Prostate gland (tissue), 2 donors: ENCODE measurements at regions not wholly inside any gene's neighbourhood (a gene's known extent, or its start where the extent isn't known, plus 50 kb on each side); places are given as distances from the start of the nearest gene placed in this dataset.

Experiments
- POLR2AphosphoS5 ChIP-seq: sonication (generic); formaldehyde crosslinking; IDR thresholded peaks from one replicate; pipeline ENCODE4 v1.6.1; 2017; ENCODE audit warnings: antibody characterized with exemption
- TF ChIP-seq, protein P1 (sequence below), 4 experiments: fragments of 200-600 bp in 2 of 4; fragments of 450-650 bp in 2 of 4; sonication (generic) in 2 of 4; IDR thresholded peaks; 1 replicate in 3 of 4; 2 replicates in 1 of 4; pipeline ENCODE4 v1.5.1; 2016 to 2019; ENCODE audit warnings: antibody characterized with exemption in 4 of 4, mild to moderate bottlenecking in 2 of 4, moderate library complexity in 2 of 4

DNA sequence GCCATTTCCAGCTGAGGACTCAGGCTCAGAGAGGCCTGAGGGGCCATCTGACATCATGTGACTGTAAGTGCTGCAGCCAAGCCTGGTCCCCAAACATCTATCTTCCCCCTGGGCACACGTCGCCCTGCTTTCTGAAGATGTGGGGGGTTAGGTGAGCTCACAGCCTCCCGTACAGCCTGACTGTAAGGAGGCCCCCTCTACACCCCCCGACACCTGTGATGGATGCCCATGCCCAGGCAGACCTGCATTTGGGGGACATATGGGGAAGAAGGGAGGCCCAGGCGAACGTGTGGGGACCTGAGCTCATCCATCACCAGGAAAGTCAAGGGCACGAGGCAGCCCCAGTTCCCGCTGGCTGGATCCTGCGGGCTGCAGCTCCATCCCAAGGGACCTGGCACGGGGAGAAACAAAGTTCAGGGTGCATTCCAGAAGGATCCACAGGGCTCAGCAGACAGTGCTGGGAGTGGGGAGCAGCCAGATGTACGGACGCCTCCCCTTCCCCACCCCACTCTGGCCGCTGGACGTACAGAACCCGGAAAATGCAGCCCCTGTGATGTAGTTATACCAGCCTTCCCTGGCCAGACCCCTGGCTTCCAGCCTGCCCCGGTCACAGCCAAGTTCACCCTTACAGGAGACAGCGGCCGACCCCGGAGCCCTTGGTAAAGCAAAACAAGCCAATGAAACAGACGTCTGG is 1431.4 kb downstream of the BRD1 start:
- TF ChIP-seq, protein P1, sequence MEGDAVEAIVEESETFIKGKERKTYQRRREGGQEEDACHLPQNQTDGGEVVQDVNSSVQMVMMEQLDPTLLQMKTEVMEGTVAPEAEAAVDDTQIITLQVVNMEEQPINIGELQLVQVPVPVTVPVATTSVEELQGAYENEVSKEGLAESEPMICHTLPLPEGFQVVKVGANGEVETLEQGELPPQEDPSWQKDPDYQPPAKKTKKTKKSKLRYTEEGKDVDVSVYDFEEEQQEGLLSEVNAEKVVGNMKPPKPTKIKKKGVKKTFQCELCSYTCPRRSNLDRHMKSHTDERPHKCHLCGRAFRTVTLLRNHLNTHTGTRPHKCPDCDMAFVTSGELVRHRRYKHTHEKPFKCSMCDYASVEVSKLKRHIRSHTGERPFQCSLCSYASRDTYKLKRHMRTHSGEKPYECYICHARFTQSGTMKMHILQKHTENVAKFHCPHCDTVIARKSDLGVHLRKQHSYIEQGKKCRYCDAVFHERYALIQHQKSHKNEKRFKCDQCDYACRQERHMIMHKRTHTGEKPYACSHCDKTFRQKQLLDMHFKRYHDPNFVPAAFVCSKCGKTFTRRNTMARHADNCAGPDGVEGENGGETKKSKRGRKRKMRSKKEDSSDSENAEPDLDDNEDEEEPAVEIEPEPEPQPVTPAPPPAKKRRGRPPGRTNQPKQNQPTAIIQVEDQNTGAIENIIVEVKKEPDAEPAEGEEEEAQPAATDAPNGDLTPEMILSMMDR (IDR thresholded peaks at IDR 0.05) = no peak
- no peak for TF ChIP-seq POLR2AphosphoS5
